ENCODE measurements at regions not wholly inside any gene's neighbourhood (a gene's known extent, or its start where the extent isn't known, plus 50 kb on each side); places are given as distances from the start of the nearest gene placed in this dataset.
"Not testable (repeated sequence)": the region's sequence is repeated elsewhere in the genome, so short reads cannot be mapped to it uniquely, and the experiment has no call there.

DNA sequence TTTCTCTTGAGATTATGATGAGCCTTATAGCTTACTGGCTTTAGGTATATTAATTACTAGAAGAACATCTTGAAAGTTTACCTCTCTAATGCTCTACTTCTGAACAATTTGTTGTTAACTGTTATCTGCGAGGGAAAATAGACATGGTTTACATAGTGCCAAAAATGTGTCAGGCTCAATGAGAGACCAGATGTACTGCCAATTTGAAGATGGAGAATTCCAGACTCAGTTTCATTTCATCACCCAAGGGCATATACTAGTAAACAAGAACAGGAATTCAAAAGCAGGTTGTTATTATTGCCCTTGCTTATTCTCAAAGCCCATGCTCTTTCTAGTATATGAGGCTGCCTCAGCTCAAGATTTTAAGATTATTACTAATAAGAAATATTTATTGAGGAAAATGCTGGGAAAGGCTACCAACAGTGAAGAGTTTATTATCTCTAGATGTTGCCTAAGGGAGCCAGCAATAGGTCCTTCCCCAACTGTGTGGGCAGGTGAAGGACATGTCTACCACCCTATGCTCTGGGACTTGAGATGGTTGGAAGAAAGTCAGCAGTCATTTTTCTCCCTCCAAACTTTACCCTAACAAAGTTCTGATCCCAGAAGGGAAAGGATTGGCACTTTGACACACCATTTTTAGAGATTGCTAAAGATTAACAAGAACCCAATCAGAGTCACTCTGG is 792.7 kb downstream of the METTL4 start:
- H3K4me3 ChIP-seq = no peak overlapping the region
- intact Hi-C loops (cut with DNase I, micrococcal nuclease) = no loop called here
- no peaks in the 10 kb centered on the region for H3K36me3 ChIP-seq (ENCODE audit: low read depth)
- no peak for TF ChIP-seq CTCF (IDR thresholded peaks at IDR 0.05)
- no peaks in the 10 kb centered on the region for H3K4me1 ChIP-seq (ENCODE audit: low read depth)
- H3K9me3 ChIP-seq = peaks cover 64% of the 10 kb centered on the region
- DNase-seq (no peak), ATAC-seq (no peak)

DNA sequence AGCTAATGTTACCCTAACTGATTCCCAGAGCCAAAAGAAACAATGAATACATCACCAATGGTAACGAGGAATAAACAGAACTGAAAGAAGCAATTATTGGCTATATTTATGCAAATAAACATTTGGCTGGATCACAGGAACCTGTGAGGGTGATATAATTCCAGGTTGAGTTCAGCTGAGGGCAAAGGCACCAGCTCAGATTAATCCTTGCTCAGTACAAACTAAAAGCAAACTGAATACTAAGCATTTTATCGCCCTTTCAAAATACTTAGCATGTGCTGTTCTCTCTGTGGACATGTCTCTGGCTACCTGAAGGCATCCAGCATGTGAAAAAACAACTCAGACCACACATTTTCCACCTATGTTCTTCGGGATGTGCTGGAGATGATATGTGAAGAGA is 791.7 kb downstream of the METTL4 start:
- Histone ChIP-seq H3K4me1 (ENCODE audit: low read depth) (no peaks in the 10 kb centered on the region), H3K36me3 (ENCODE audit: low read depth) (no peaks in the 10 kb centered on the region), H3K9me3 (peaks cover 68% of the 10 kb centered on the region), H3K4me3 (no peak overlapping the region)
- DNase-seq (no peak), ATAC-seq (no peak)
- TF ChIP-seq CTCF (IDR thresholded peaks at IDR 0.05) = no peak
- intact Hi-C loops (cut with DNase I, micrococcal nuclease) = no loop called here

GRCh38 chr18:1784113-1784512 is 787.2 kb downstream of the METTL4 start:
- no peak for ATAC-seq
- intact Hi-C loops (cut with DNase I, micrococcal nuclease) = no loop called here
- no peaks in the 10 kb centered on the region for H3K36me3 ChIP-seq (ENCODE audit: low read depth)
- no peak for DNase-seq
- H3K4me3 ChIP-seq = no peak overlapping the region
- no peak for TF ChIP-seq CTCF (IDR thresholded peaks at IDR 0.05)
- peaks cover 63% of the 10 kb centered on the region for H3K9me3 ChIP-seq
- H3K4me1 ChIP-seq (ENCODE audit: low read depth) = no peaks in the 10 kb centered on the region

DNA sequence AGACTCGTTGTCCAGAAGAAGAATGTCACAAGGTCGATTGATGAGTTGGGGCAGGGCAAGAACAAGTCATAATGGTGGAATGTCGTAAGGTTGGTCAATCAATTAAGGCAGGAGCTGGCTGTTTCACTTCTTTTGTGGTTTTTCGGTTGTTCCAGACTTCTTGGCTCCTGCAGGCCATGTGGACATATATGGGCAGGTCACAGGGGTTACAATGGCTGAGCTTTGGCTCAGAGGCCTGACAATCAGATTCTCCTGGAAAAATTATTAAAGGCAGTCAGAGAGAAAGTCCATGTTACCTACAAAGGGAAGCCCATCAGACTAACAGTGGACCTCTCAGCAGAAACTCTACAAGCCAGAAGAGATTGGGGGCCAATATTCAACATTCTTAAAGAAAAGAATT is 785.3 kb downstream of the METTL4 start:
- DNase-seq = not testable (repeated sequence)

DNA sequence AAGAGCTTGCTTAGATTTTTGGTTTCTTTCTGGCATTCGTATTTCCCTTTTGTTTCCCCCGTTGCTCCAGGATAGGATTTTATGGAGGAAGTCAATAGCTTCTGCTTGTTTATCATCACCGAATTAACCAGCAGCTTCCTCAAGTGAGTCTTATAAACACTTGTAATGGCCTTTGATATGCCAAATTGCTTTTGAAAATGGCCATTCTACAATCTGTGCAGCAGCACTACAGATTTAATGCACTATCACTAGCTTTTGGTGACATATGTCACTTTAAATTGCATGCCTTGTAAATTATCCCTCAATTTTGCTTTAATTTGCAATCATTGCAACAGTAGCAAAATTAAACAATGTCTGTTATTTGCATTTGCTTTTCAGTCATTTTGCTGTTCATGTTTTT is 774.7 kb downstream of the METTL4 start:
- no peaks in the 10 kb centered on the region for H3K4me1 ChIP-seq (ENCODE audit: low read depth)
- DNase-seq = no peak
- intact Hi-C loops (cut with DNase I, micrococcal nuclease) = no loop called here
- peaks cover 42% of the 10 kb centered on the region for H3K9me3 ChIP-seq
- no peak for ATAC-seq
- no peak overlapping the region for H3K4me3 ChIP-seq
- no peak for TF ChIP-seq CTCF (IDR thresholded peaks at IDR 0.05)
- no peaks in the 10 kb centered on the region for H3K36me3 ChIP-seq (ENCODE audit: low read depth)

More for the DNA sequence above, 785.3 kb downstream of the METTL4 start:
- H3K9me3 ChIP-seq = peaks cover 56% of the 10 kb centered on the region
- H3K4me1 ChIP-seq (ENCODE audit: low read depth); intact Hi-C loops (cut with DNase I, micrococcal nuclease); H3K36me3 ChIP-seq (ENCODE audit: low read depth); ATAC-seq; H3K4me3 ChIP-seq: not testable (repeated sequence)

GRCh38 chr18:1797235-1797634 is 774.1 kb downstream of the METTL4 start:
- DNase-seq = no peak
- Histone ChIP-seq H3K9me3 (peaks cover 46% of the 10 kb centered on the region), H3K4me1 (ENCODE audit: low read depth) (no peaks in the 10 kb centered on the region), H3K4me3 (no peak overlapping the region), H3K36me3 (ENCODE audit: low read depth) (no peaks in the 10 kb centered on the region)
- no peak for ATAC-seq
- no peak for TF ChIP-seq CTCF (IDR thresholded peaks at IDR 0.05)
- intact Hi-C loops (cut with DNase I, micrococcal nuclease) = no loop called here

All from mucosa of descending colon (tissue), 3 donors.